HUDEP-2 (cell line): ENCODE measurements at regions not wholly inside any gene's neighbourhood (a gene's known extent, or its start where the extent isn't known, plus 50 kb on each side); places are given as distances from the start of the nearest gene placed in this dataset.
"Not testable (repeated sequence)": the region's sequence is repeated elsewhere in the genome, so short reads cannot be mapped to it uniquely, and the experiment has no call there.

Experiments used
- DNase-seq, 76 experiments: peaks; one replicate each; lab custom pipeline; 2025; ENCODE audit not compliant: unreplicated experiment in 76 of 76; lab: John Stamatoyannopoulos, UW

GRCh38 chr4:57374866-57375595 is 264.8 kb upstream of the IGFBP7 start:
- DNase-seq, result no peak

- DNase-seq, result no peak
Observed at GRCh38 chr4:57373991-57374390, 263.8 kb upstream of the IGFBP7 start.

GRCh38 chr4:57371671-57372070 is 261.5 kb upstream of the IGFBP7 start:
- no peak for DNase-seq

- DNase-seq, result no peak
Observed at GRCh38 chr4:57370691-57371090, 260.5 kb upstream of the IGFBP7 start.

- no peak for DNase-seq
Observed at GRCh38 chr4:57369446-57369845, 259.3 kb upstream of the IGFBP7 start.

GRCh38 chr4:57364255-57364654 is 254.1 kb upstream of the IGFBP7 start:
- no peak for DNase-seq

GRCh38 chr4:57363346-57363745 is 253.2 kb upstream of the IGFBP7 start:
- DNase-seq, result no peak

- no peak for DNase-seq
Observed at GRCh38 chr4:57360681-57361080, 250.5 kb upstream of the IGFBP7 start.

- DNase-seq, result no peak
Observed at GRCh38 chr4:57355101-57355665, 245.0 kb upstream of the IGFBP7 start.

- DNase-seq, result no peak
Observed at GRCh38 chr4:57351731-57352130, 241.5 kb upstream of the IGFBP7 start.

GRCh38 chr4:57344296-57344695 is 234.1 kb upstream of the IGFBP7 start:
- no peak for DNase-seq

GRCh38 chr4:57342411-57342810 is 232.2 kb upstream of the IGFBP7 start:
- no peak for DNase-seq

- not testable (repeated sequence) for DNase-seq
Observed at GRCh38 chr4:57338861-57339260, 228.7 kb upstream of the IGFBP7 start.

GRCh38 chr4:57333684-57334083 is 223.5 kb upstream of the IGFBP7 start:
- DNase-seq, result no peak

GRCh38 chr4:57331959-57332358 is 221.8 kb upstream of the IGFBP7 start:
- no peak for DNase-seq

GRCh38 chr4:57329279-57329678 is 219.1 kb upstream of the IGFBP7 start:
- DNase-seq, result no peak

GRCh38 chr4:57324673-57325307 is 214.6 kb upstream of the IGFBP7 start:
- no peak for DNase-seq

- no peak for DNase-seq
Observed at GRCh38 chr4:57320849-57321248, 210.7 kb upstream of the IGFBP7 start.

- DNase-seq, result no peak
Observed at GRCh38 chr4:57320217-57320616, 210.0 kb upstream of the IGFBP7 start.

GRCh38 chr4:57318703-57319102 is 208.5 kb upstream of the IGFBP7 start:
- no peak for DNase-seq

GRCh38 chr4:57314636-57315035 is 204.5 kb upstream of the IGFBP7 start:
- no peak for DNase-seq

- no peak for DNase-seq
Observed at GRCh38 chr4:57312296-57312695, 202.1 kb upstream of the IGFBP7 start.
